IMR-90 (cell line): ENCODE measurements at regions not wholly inside any gene's neighbourhood (a gene's known extent, or its start where the extent isn't known, plus 50 kb on each side); places are given as distances from the start of the nearest gene placed in this dataset.

ENCODE experiments used
- ATAC-seq: fragments of 200-7000 bp; cut with Tn5 transposase; 2 replicates; pipeline ENCODE4 v1.9.1; 2020; ENCODE audit warnings: low read depth, mild to moderate bottlenecking, moderate library complexity
- BruUV-seq: library from RNA; stranded (reverse); fragments of 400-500 nt; replicated peaks from 2 replicates; lab custom pipeline; 2021; lab: Mats Ljungman, UMichigan
- CTCF ChIA-PET: fragments of 300-600 bp; formaldehyde crosslinking; extraction: SDS; loops from one replicate; lab custom pipeline; 2021; ENCODE audit warnings: antibody characterized with exemption; lab: Yijun Ruan, JAX
- POLR2A ChIA-PET: fragments of 300-600 bp; sonication (Branson Sonifier 250); formaldehyde crosslinking; loops from one replicate; lab custom pipeline; 2022; ENCODE audit warnings: antibody characterized with exemption; ENCODE audit not compliant: unreplicated experiment; lab: Charles Lee
- DNase-seq: peaks from one replicate; pipeline ENCODE4 v3.0.0; 2013
- H2AFZ ChIP-seq: replicated peaks from 2 replicates; pipeline ENCODE3; 2013; ENCODE audit warnings: low read length, mild to moderate bottlenecking; ENCODE audit not compliant: poor library complexity
- H2AK5ac ChIP-seq: 2 replicates; pipeline ENCODE4 v1.6.1; 2013; ENCODE audit warnings: low read depth, low read length, inconsistent platforms
- H2AK9ac ChIP-seq: replicated peaks from 2 replicates; pipeline ENCODE3; 2013; ENCODE audit warnings: mild to moderate bottlenecking, low read depth, low read length, moderate library complexity; ENCODE audit not compliant: poor library complexity
- H2BK120ac ChIP-seq: 2 replicates; pipeline ENCODE4 v1.6.1; 2013; ENCODE audit warnings: low read depth, low read length, inconsistent platforms
- H2BK15ac ChIP-seq: 3 replicates; pipeline ENCODE4 v1.6.1; 2013; ENCODE audit warnings: low read depth, low read length, inconsistent platforms
- H2BK20ac ChIP-seq: 2 replicates; pipeline ENCODE4 v1.6.1; 2013; ENCODE audit warnings: low read depth, mild to moderate bottlenecking, inconsistent platforms, low read length, moderate library complexity
- H2BK5ac ChIP-seq: 2 replicates; pipeline ENCODE4 v1.6.1; 2013; ENCODE audit warnings: mild to moderate bottlenecking, low read depth, low read length, inconsistent platforms; ENCODE audit not compliant: poor library complexity, severe bottlenecking
- H3K14ac ChIP-seq: replicated peaks from 2 replicates; pipeline ENCODE4 v1.6.1; 2013; ENCODE audit warnings: low read depth, low read length, inconsistent platforms
- H3K18ac ChIP-seq: 2 replicates; pipeline ENCODE4 v1.6.1; 2013; ENCODE audit warnings: low read depth, low read length, control low read depth
- H3K23ac ChIP-seq: 2 replicates; pipeline ENCODE4 v1.6.1; 2013; ENCODE audit warnings: low read depth, low read length, inconsistent platforms
- H3K27ac ChIP-seq: 2 replicates; pipeline ENCODE4 v1.5.1; 2013; ENCODE audit warnings: mild to moderate bottlenecking, control low read depth, low read length; ENCODE audit not compliant: insufficient read depth
- H3K27me3 ChIP-seq: 2 replicates; pipeline ENCODE4 v1.6.1; 2013; ENCODE audit warnings: low read length; ENCODE audit not compliant: control insufficient read depth, insufficient read depth
- H3K36me3 ChIP-seq: 2 replicates; pipeline ENCODE4 v1.6.1; 2013; ENCODE audit warnings: low read length, mixed read lengths; ENCODE audit not compliant: control insufficient read depth, insufficient read depth
- H3K4ac ChIP-seq: 2 replicates; pipeline ENCODE4 v1.6.1; 2013; ENCODE audit warnings: low read depth, low read length, inconsistent platforms
- H3K4me1 ChIP-seq: 2 replicates; pipeline ENCODE4 v1.6.1; 2013; ENCODE audit warnings: low read length, mixed read lengths; ENCODE audit not compliant: control insufficient read depth, insufficient read depth
- H3K4me2 ChIP-seq: 2 replicates; pipeline ENCODE4 v1.6.1; 2013; ENCODE audit warnings: low read depth, mild to moderate bottlenecking, control low read depth, low read length, moderate library complexity
- H3K4me3 ChIP-seq: 2 replicates; pipeline ENCODE4 v1.5.1; 2013; ENCODE audit warnings: low read depth, mild to moderate bottlenecking, control low read depth, low read length, moderate library complexity; ENCODE audit not compliant: insufficient read depth
- H3K56ac ChIP-seq: 2 replicates; pipeline ENCODE4 v1.6.1; 2013; ENCODE audit warnings: low read length, inconsistent platforms; ENCODE audit not compliant: insufficient read depth; ENCODE audit errors: extremely low read depth
- H3K79me1 ChIP-seq, 2 experiments: 2 replicates each; pipeline ENCODE4 v1.6.1; 2013; ENCODE audit warnings: low read length in 2 of 2, inconsistent platforms in 1 of 2, low read depth in 1 of 2
- H3K9ac ChIP-seq: 2 replicates; pipeline ENCODE4 v1.6.1; 2013; ENCODE audit warnings: low read depth, low read length, control low read depth
- H3K9me1 ChIP-seq: 2 replicates; pipeline ENCODE4 v1.6.1; 2013; ENCODE audit warnings: low read length, inconsistent platforms; ENCODE audit not compliant: insufficient read depth
- H3K9me3 ChIP-seq: 2 replicates; pipeline ENCODE4 v1.6.1; 2013; ENCODE audit warnings: low read length; ENCODE audit not compliant: control insufficient read depth, insufficient read depth
- H4K20me1 ChIP-seq: 2 replicates; pipeline ENCODE4 v1.6.1; 2013; ENCODE audit warnings: low read length, inconsistent platforms; ENCODE audit not compliant: insufficient read depth
- H4K5ac ChIP-seq: 2 replicates; pipeline ENCODE4 v1.6.1; 2013; ENCODE audit warnings: mild to moderate bottlenecking, low read depth, low read length, control low read depth
- H4K8ac ChIP-seq, 2 experiments: 2 replicates each; pipeline ENCODE4 v1.6.1; 2013; ENCODE audit warnings: low read depth in 2 of 2, low read length in 2 of 2, control low read depth in 1 of 2, inconsistent platforms in 1 of 2
- H4K91ac ChIP-seq: 2 replicates; pipeline ENCODE4 v1.6.1; 2013; ENCODE audit warnings: low read depth, low read length, inconsistent platforms; ENCODE audit not compliant: insufficient read depth
- BHLHE40 ChIP-seq: fragments of 150-350 bp; IDR thresholded peaks from 2 replicates; pipeline ENCODE4 v1.6.1; 2016; ENCODE audit warnings: mild to moderate bottlenecking, low read depth, low read length
- CHD1 ChIP-seq: IDR thresholded peaks from 2 replicates; pipeline ENCODE4 v1.6.1; 2012; ENCODE audit warnings: low read depth, low read length, improper control_type of control experiment
- CTCF ChIP-seq: conservative IDR thresholded peaks from 2 replicates; pipeline ENCODE4 v1.5.1; 2012; ENCODE audit warnings: mild to moderate bottlenecking, low read depth, low read length, improper control_type of control experiment
- ELK1 ChIP-seq: fragments of 150-350 bp; IDR thresholded peaks from 2 replicates; pipeline ENCODE4 v1.6.1; 2016; ENCODE audit warnings: low read depth, mild to moderate bottlenecking, low read length, moderate library complexity, borderline replicate concordance
- FOS ChIP-seq: fragments of 150-350 bp; IDR thresholded peaks from 2 replicates; pipeline ENCODE4 v1.6.1; 2016; ENCODE audit warnings: low read depth, low read length
- MAFK ChIP-seq: IDR thresholded peaks from 2 replicates; pipeline ENCODE4 v1.6.1; 2012; ENCODE audit warnings: low read depth, low read length, improper control_type of control experiment
- MAZ ChIP-seq: IDR thresholded peaks from 2 replicates; pipeline ENCODE4 v1.6.1; 2012; ENCODE audit warnings: low read depth, mild to moderate bottlenecking, low read length, improper control_type of control experiment, moderate library complexity, borderline replicate concordance
- NFE2L2 ChIP-seq: fragments of 150-350 bp; IDR thresholded peaks from 2 replicates; pipeline ENCODE4 v1.6.1; 2016; ENCODE audit warnings: low read depth, mild to moderate bottlenecking, low read length
- RAD21 ChIP-seq: IDR thresholded peaks from 2 replicates; pipeline ENCODE4 v1.6.1; 2012; ENCODE audit warnings: low read length, improper control_type of control experiment
- RCOR1 ChIP-seq: IDR thresholded peaks from 2 replicates; pipeline ENCODE4 v1.6.1; 2012; ENCODE audit warnings: mild to moderate bottlenecking, low read length, improper control_type of control experiment; ENCODE audit not compliant: insufficient replicate concordance
- USF2 ChIP-seq: fragments of 150-350 bp; IDR thresholded peaks from 2 replicates; pipeline ENCODE4 v1.6.1; 2017; ENCODE audit warnings: mild to moderate bottlenecking, antibody characterized with exemption, low read length, low read depth
- dilution Hi-C: fragments of 300-500 bp; cut with HindIII; formaldehyde crosslinking; loops from one replicate; pipeline ENCODE4 v1.14.3; 2018; ENCODE audit warnings: low sequenced_read_pairs; ENCODE audit not compliant: unreplicated experiment
- in situ Hi-C: fragments of 300-500 bp; cut with MboI; formaldehyde crosslinking; loops from 3 replicates; pipeline ENCODE4 v1.14.3; 2019; ENCODE audit warnings: low sequenced_read_pairs, inconsistent platforms, mixed read lengths
- intact Hi-C: fragments of 100-400 bp; cut with micrococcal nuclease; formaldehyde crosslinking; loops from 2 replicates; pipeline ENCODE4 v1.10.0; 2022

GRCh38 chr4:14532436-14532835 is 469.8 kb upstream of the CPEB2 start:
- no peak overlapping the region for H3K4me2 ChIP-seq
- no peak overlapping the region for H3K27ac ChIP-seq
- intact Hi-C loops (no loop called here), dilution Hi-C loops (no loop called here), in situ Hi-C loops (no loop called here)
- no peak overlapping the region for H2AK5ac ChIP-seq
- H3K79me1 ChIP-seq: no peaks in the 10 kb centered on the region
- H4K8ac ChIP-seq: no peak overlapping the region
- no peak overlapping the region for H4K5ac ChIP-seq
- no peak overlapping the region for H2BK20ac ChIP-seq
- no peak overlapping the region for H3K18ac ChIP-seq
- H2BK120ac ChIP-seq: no peak overlapping the region
- CTCF ChIA-PET: no interaction called here
- H2AFZ ChIP-seq: no peak overlapping the region
- H3K4me3 ChIP-seq: no peak overlapping the region
- no peak overlapping the region for H2BK5ac ChIP-seq
- POLR2A ChIA-PET: no interaction called here
- no peak for ATAC-seq
- peaks cover 2% of the 10 kb centered on the region; the same call in 1 of the 2 replicates for H3K9me3 ChIP-seq
- H4K20me1 ChIP-seq: no peaks in the 10 kb centered on the region
- H4K91ac ChIP-seq: no peak overlapping the region
- TF ChIP-seq NFE2L2 (no peak), BHLHE40 (no peak), USF2 (no peak), CHD1 (no peak), CTCF (no peak), MAFK (no peak), RCOR1 (no peak), ELK1 (no peak), MAZ (no peak), RAD21 (no peak), FOS (no peak)
- no peak overlapping the region for H3K14ac ChIP-seq
- no peak overlapping the region for H2BK15ac ChIP-seq
- H3K9me1 ChIP-seq: no peaks in the 10 kb centered on the region
- no peak for DNase-seq
- no TSS peak for BruUV-seq
- no peaks in the 10 kb centered on the region for H3K4me1 ChIP-seq
- H3K36me3 ChIP-seq: no peaks in the 10 kb centered on the region
- no peak overlapping the region for H3K4ac ChIP-seq
- no peak overlapping the region for H3K56ac ChIP-seq
- no peak overlapping the region for H3K23ac ChIP-seq
- H3K9ac ChIP-seq: no peak overlapping the region
- H3K27me3 ChIP-seq: no peaks in the 10 kb centered on the region
- H2AK9ac ChIP-seq: no peak overlapping the region
